Heart right ventricle (tissue), 16 donors: ENCODE measurements at regions not wholly inside any gene's neighbourhood (a gene's known extent, or its start where the extent isn't known, plus 50 kb on each side); places are given as distances from the start of the nearest gene placed in this dataset.

Experiments used
- ATAC-seq, 8 donors: fragments of 200-7000 bp; cut with Tn5 transposase; one replicate each; pipeline ENCODE4 v1.9.1; 2020; ENCODE audit warnings: mild to moderate bottlenecking in 8 of 8, moderate library complexity in 8 of 8, moderate number of reproducible peaks in 1 of 8
- DNase-seq, 2 donors: peaks; one replicate each; pipeline ENCODE4 v3.0.0-alpha.2; 2020
- H3K27ac ChIP-seq, 10 donors: fragments of 200-600 bp; sonication (generic) in 2 of 10; one replicate each; pipeline versions ENCODE4 v1.5.0 to v1.8.0; 2020 to 2022; ENCODE audit warnings: mild to moderate bottlenecking in 3 of 10
- H3K27me3 ChIP-seq, 7 donors: fragments of 200-600 bp; one replicate each; pipeline ENCODE4 v1.8.0; 2021 to 2022; ENCODE audit warnings: mild to moderate bottlenecking in 2 of 7
- H3K36me3 ChIP-seq, 9 donors: fragments of 200-600 bp; sonication (generic) in 1 of 9; one replicate each; pipeline versions ENCODE4 v1.5.0 to v1.8.0; 2020 to 2022; ENCODE audit warnings: mild to moderate bottlenecking in 2 of 9
- H3K4me1 ChIP-seq, 9 donors: fragments of 200-600 bp; sonication (generic) in 1 of 9; one replicate each; pipeline versions ENCODE4 v1.5.0 to v1.8.0; 2020 to 2022; ENCODE audit warnings: mild to moderate bottlenecking in 4 of 9
- H3K4me3 ChIP-seq, 10 donors: fragments of 200-600 bp; sonication (generic) in 2 of 10; one replicate each; pipeline versions ENCODE4 v1.5.0 to v1.8.0; 2020 to 2022; ENCODE audit warnings: mild to moderate bottlenecking in 7 of 10, moderate library complexity in 2 of 10
- H3K9me3 ChIP-seq, 11 donors: fragments of 200-600 bp in 10 of 11; sonication (generic) in 2 of 11; one replicate each; pipeline versions ENCODE4 v1.5.0 to v1.8.0; 2013 to 2022; ENCODE audit warnings: mild to moderate bottlenecking in 2 of 11, control low read depth in 1 of 11, moderate library complexity in 1 of 11
- WGBS, 2 donors: extraction: QIAGEN DNeasy Blood & Tissue Kit; methylation state at CpG; one replicate each; pipeline ENCODE4 v1.1.7; 2013; ENCODE audit warnings: inconsistent platforms in 1 of 2; 5-methylcytosine and 5-hydroxymethylcytosine counted together
- intact Hi-C, 10 donors: fragments of 100-400 bp; cut with DNase I; formaldehyde crosslinking; loops; one replicate each; pipeline versions ENCODE4 v1.11.1 to v1.14.2; 2022
- TF ChIP-seq, protein P1 (sequence below), 9 donors: fragments of 200-600 bp; sonication (generic) in 2 of 9; IDR thresholded peaks; one replicate each; pipeline versions ENCODE4 v1.5.0 to v1.8.0; 2021 to 2022; ENCODE audit warnings: antibody characterized with exemption in 9 of 9, mild to moderate bottlenecking in 5 of 9, moderate library complexity in 1 of 9
- donor health status: Arrhythmogenic right ventricular cardiomyopathy.
- donor health status: ischemic (EF 13 %, LVEDD 7.1; RV severe dilation, severe dysfunction).
- donor health status: healthy with polysubstance abuse.
- donor health status: DM: no; HTN: yes; CAD: no.
- donor health status: DM: no; HTN: no; CAD: no.
- donor health status: ischemic (EF 25% LVEDD 6.9; RV normal size, moderate dysfunction).
- donor health status: ischemic (EF 25% LVEDD 5.7; RV mildly dilated, moderate dysfunction).
- donor health status: healthy.
- donor health status: DM: yes; HTN: yes; CAD: no.
- donor health status: Ischemic cardiomyopathy.
- donor health status: ischemic (EF 35%, LVEDD 5.7; RV mildly dilated, moderate dysfunction).
- donor health status: nonischemic (EF 11% LVEDD 7.7; RV severe dilation, severe dysfunction).
- donor health status: DM: yes; HTN: yes; CAD: no.
- donor health status: PGD.
- donor health status: ischemic (EF 29% LVEDD 5.4; RV normal size, mild dysfunction).
- donor health status: nonischemic (EF 23%, LVEDD 6.1; RV moderate dilation, normal function).

DNA sequence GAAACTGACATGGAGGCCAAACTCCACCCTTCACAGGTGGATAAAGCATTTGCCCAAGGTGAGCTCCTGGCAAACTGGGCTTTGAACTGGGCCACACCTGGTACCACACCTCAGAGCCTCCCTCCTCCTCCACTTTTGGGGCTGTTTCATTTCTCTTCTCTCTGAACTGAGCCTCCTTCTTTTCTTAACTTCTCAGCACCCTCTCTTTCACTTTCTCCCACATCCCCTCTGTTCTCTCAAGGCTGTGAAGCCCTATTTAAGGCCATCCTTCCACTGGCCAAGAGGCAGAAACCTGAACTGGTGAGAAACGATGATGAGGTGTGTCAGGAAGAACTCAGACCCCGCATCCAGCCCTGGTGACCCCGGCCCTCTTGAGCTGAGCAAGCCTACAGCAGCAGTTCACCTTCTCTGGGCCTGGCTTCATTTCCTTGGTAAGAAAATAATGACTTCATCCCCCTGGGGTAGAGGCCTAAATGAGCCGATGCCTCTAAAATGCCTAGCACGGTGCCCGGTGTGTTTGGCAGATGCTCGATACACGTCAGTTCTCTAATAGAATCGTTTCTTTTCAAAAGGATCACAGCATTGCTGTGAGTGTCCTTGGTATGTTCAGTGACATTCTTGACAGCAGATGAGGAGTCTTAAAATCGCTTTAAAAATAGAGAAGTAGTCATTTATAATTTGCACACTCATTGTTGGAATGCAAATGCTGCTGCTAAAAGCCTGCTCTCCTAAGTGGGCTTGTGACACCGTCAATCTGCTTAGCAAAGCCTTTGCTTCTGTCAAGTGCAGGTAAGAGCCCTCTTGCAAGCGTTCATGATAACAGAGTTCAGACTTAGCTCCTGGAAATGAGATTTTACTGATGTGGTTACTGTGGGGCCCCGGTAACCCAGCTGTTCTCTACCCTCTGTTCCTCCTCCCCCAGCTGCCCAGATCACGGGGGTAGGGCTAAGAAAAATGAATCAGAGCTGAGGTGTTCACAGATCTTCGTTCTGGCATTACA, 97.7 kb upstream of the ATP2B2 start:
- Histone ChIP-seq H3K4me3 (no peak overlapping the region), H3K27me3 (peaks cover 0 to 66% (median 24%) of the 10 kb centered on the region in 7 donors)
- no peak for ATAC-seq

DNA sequence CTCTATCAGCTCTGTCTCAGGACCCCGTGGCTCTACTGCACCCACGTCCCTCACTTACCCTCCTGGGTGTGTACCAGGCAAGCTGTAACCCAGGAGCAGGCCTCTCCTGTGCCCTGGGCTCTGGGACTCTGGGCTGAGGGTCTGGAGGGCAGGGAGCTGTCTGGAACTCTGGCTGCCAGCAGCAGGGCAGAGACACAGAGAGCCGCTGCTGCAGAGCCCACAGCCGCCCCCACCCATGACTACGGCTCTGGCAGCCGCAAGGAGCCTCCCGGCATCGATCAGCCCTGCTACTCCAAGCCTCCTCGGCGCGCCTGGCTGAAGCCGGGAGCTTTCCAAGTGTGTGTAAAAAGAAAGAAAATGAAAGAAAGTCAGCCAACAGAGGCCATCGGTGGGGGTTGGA, 103.7 kb upstream of the ATP2B2 start:
- H3K36me3 ChIP-seq = no peaks in the 10 kb centered on the region
- intact Hi-C loops = no loop called here
- no peak overlapping the region for H3K27ac ChIP-seq
- no peaks in the 10 kb centered on the region for H3K4me1 ChIP-seq
- no peak overlapping the region for H3K4me3 ChIP-seq
- H3K9me3 ChIP-seq = peaks cover 0 to 21% (median 0%) of the 10 kb centered on the region in 11 donors
- ATAC-seq = no peak
- H3K27me3 ChIP-seq = peaks cover 0 to 51% (median 8%) of the 10 kb centered on the region in 7 donors
- TF ChIP-seq, protein P1, sequence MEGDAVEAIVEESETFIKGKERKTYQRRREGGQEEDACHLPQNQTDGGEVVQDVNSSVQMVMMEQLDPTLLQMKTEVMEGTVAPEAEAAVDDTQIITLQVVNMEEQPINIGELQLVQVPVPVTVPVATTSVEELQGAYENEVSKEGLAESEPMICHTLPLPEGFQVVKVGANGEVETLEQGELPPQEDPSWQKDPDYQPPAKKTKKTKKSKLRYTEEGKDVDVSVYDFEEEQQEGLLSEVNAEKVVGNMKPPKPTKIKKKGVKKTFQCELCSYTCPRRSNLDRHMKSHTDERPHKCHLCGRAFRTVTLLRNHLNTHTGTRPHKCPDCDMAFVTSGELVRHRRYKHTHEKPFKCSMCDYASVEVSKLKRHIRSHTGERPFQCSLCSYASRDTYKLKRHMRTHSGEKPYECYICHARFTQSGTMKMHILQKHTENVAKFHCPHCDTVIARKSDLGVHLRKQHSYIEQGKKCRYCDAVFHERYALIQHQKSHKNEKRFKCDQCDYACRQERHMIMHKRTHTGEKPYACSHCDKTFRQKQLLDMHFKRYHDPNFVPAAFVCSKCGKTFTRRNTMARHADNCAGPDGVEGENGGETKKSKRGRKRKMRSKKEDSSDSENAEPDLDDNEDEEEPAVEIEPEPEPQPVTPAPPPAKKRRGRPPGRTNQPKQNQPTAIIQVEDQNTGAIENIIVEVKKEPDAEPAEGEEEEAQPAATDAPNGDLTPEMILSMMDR (IDR thresholded peaks at IDR 0.05) = no peak
- WGBS, 2 donors = 57 to 65% methylated on average over 13 of the region's 13 CpGs
- DNase-seq = no peak

More for the DNA sequence above, 97.7 kb upstream of the ATP2B2 start:
- Histone ChIP-seq H3K36me3 (no peaks in the 10 kb centered on the region), H3K27ac (no peak overlapping the region), H3K4me1 (no peaks in the 10 kb centered on the region), H3K9me3 (no peaks in the 10 kb centered on the region)
- 52 to 53% methylated on average over 15 of the region's 15 CpGs for WGBS, 2 donors
- DNase-seq = no peak
- intact Hi-C loops = loop anchor here in 1 of 10 donors (5.0 kb wide), 1 partner anchor 344 kb away; no protein-coding TSS in a partner anchor
- TF ChIP-seq, protein P1 (IDR thresholded peaks at IDR 0.05) = no peak

GRCh38 chr3:10614168-10614567, 108.8 kb upstream of the ATP2B2 start:
- intact Hi-C loops = no loop called here
- Histone ChIP-seq H3K36me3 (no peaks in the 10 kb centered on the region), H3K4me1 (no peaks in the 10 kb centered on the region), H3K4me3 (no peak overlapping the region), H3K27me3 (peaks cover 0 to 34% (median 14%) of the 10 kb centered on the region in 7 donors), H3K9me3 (peaks cover 0 to 21% (median 0%) of the 10 kb centered on the region in 11 donors), H3K27ac (no peak overlapping the region)
- no peak for DNase-seq
- WGBS, 2 donors = 72 to 76% methylated on average over 7 of the region's 7 CpGs
- TF ChIP-seq, protein P1 (IDR thresholded peaks at IDR 0.05) = no peak
- no peak for ATAC-seq

DNA sequence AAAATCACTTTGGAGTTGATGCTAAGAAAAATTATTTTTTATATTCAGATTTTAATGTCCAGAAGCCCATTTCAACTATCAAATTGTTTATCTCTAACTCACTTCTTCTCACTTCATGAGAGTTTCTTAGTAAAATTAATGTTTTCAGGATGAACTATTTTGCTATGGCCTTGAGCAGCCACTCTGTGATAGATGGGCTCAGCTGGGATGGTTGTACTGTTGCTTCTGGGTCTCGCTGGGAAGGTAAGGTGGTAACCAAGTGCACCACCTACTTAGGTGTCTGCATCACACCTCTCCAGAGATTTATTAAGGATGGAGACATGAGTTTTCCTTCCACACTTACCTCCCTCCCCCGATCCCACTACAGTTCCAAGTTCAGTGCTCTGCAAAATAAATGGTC, 110.3 kb upstream of the ATP2B2 start:
- WGBS, 2 donors = 75 to 82% methylated on average over 2 of the region's 2 CpGs
- TF ChIP-seq, protein P1 (IDR thresholded peaks at IDR 0.05) = no peak
- DNase-seq = no peak
- peaks cover 0 to 48% (median 27%) of the 10 kb centered on the region in 7 donors for H3K27me3 ChIP-seq
- ATAC-seq = no peak
- H3K36me3 ChIP-seq = no peaks in the 10 kb centered on the region
- no peaks in the 10 kb centered on the region for H3K4me1 ChIP-seq
- H3K9me3 ChIP-seq = peaks cover 0 to 21% (median 0%) of the 10 kb centered on the region in 11 donors
- intact Hi-C loops = no loop called here
- no peak overlapping the region for H3K4me3 ChIP-seq
- H3K27ac ChIP-seq = no peak overlapping the region
